ENCODE measurements at regions not wholly inside any gene's neighbourhood (a gene's known extent, or its start where the extent isn't known, plus 50 kb on each side); places are given as distances from the start of the nearest gene placed in this dataset.

- TF ChIP-seq CTCF (IDR thresholded peaks at IDR 0.05; ENCODE audit: low read length) (no peak), EZH2 (optimal IDR thresholded peaks at IDR 0.05; ENCODE audit: low read depth, low read length) (no peak)
Observed at GRCh38 chr1:22206551-22207125, 63.7 kb upstream of the WNT4 start.

Data from MM.1S (cell line).